Activated naive CD4-positive, alpha-beta T cell treated with Interleukin-2 at 50 U/mL for 16 hours (primary cell): ENCODE measurements at regions not wholly inside any gene's neighbourhood (a gene's known extent, or its start where the extent isn't known, plus 50 kb on each side); places are given as distances from the start of the nearest gene placed in this dataset.

Source experiments
- DNase-seq: peaks from one replicate; pipeline ENCODE4 v3.0.0-alpha.2; 2020

- no peak for DNase-seq
Observed at GRCh38 chr1:240000634-240001033, 91.0 kb upstream of the FMN2 start.

- DNase-seq: no peak
Observed at GRCh38 chr1:240001177-240001740, 90.4 kb upstream of the FMN2 start.

GRCh38 chr1:240004086-240004749 lies 87.5 kb upstream of the FMN2 start:
- DNase-seq: peak; percentile 8

DNA sequence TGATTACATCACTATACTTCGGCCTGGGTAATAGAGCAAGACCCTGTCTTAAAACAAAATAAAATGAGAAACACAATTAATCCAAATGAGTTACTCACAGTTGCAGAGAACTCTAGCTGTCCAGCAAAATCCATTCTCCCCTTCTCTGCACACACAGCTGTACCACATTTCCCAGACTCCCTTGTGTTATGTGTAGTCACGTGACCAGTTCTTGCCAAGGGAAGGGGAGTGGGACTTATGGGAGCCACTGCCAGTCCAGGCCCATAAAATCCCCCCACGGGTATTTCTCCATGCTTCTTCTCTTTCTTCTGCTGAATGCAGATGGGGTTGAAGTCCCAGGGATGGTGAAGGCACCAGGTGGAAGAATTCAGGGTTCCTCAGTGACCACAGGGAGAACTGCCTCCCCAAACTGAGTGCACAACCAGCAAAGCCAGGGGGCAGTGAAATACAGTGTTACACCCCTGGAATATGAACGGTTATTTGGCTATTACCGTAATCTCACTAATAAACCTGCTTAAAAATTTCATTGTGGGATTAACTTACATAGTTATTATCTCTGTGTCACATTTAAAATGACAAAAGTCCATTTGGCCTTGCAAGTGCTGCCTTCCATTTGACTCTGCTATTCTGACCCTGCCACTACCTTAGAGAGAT lies 85.6 kb upstream of the FMN2 start:
- DNase-seq: no peak

- no peak for DNase-seq
Observed at GRCh38 chr1:240008298-240008697, 83.4 kb upstream of the FMN2 start.

DNA sequence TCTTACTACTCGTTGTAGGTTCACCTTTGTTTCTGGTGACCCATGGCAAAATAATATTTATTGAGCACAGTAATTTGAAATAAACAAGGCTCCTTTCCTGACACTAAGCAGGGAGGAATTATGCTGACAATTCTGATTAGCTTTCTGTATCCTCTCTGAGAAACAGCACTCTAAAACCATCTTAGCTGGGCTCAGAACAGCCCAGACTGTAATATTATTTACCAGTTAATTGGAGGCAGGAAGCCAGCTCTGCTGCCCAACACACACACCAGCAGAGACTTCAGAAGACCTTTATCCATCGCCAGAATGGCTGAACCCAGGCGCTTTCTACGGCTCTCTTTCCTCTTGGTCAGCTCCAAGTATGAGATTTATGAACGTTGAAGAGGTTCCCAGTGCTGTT lies 77.6 kb upstream of the FMN2 start:
- no peak for DNase-seq

GRCh38 chr1:240018617-240019016 lies 73.1 kb upstream of the FMN2 start:
- no peak for DNase-seq

DNA sequence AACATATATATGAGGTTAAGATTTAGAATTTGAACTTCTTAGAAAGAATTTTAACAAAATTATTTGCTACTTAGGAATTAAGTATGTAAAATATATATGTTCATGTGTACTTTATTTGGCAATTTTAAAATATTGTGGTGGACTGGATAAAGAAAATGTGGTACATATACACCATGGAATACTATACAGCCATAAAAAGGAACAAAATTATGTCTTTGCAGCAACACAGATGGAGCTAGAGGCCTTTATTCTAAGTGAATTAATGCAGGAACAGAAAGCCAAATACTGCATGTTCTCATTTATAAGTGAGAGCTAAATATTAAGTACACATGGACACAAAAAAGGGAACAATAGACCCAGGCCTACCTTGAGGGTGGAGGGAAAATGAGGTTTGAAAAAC lies 72.2 kb upstream of the FMN2 start:
- DNase-seq: no peak

GRCh38 chr1:240020871-240021270 lies 70.8 kb upstream of the FMN2 start:
- DNase-seq: no peak

DNA sequence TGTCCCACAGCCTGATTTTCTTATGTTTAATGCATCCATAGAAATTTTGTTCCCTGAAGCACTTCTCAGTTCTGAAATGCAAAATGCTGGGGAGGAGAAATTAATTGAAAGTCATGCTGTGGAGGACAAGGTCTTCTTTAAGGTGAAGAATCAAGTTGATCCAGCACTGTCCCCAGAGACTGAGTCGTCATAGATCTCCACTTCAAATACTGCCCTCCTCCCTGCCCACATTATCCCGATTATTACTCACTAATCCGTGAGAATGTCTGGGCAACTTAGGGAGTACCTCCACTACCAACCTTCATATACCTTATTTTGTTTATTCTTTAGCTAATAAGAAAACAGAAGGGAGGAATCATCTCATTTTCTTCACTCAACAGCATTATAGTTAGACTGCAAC lies 70.0 kb upstream of the FMN2 start:
- DNase-seq: no peak

DNA sequence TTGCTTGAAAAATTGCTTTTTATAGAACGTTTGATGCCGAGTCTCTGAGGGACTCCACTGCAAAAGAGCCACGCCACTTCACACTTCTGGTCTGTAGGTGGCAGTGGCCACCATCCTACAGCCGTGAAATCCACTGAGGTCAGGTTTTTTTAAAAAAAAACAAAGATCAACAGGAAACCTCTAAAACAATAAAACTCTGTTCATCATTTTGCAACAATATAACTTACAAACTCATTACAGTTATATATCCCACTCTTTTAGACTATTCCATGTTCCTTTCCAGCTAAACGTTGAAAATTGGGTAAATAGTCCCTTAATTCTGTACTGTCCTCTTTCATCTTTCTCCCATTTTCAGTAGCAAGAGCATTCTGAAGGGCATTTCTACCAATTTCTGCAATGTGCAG lies 64.6 kb upstream of the FMN2 start:
- no peak for DNase-seq

DNA sequence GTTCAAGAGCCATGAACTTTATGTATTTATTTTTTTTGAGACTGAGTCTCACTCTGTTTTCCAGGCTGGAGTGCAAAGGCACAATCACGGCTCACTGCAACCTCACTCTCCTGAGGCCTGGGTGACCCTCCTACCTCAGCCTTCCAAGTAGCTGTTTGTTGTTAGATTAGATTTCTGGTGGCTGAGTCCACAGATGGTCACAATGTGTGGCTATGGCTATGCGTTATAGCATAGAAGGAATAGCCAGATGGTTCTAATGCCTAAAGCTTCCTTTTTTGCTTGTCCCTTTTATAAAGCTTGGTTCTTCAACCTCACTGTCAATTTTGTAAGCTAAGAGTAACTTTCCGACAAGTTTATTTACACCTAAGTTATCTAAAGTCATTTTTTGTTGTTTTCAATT lies 62.3 kb upstream of the FMN2 start:
- no peak for DNase-seq

- DNase-seq: no peak
Observed at GRCh38 chr1:240030236-240030635, 61.4 kb upstream of the FMN2 start.

- no peak for DNase-seq
Observed at GRCh38 chr1:240031009-240031408, 60.7 kb upstream of the FMN2 start.

DNA sequence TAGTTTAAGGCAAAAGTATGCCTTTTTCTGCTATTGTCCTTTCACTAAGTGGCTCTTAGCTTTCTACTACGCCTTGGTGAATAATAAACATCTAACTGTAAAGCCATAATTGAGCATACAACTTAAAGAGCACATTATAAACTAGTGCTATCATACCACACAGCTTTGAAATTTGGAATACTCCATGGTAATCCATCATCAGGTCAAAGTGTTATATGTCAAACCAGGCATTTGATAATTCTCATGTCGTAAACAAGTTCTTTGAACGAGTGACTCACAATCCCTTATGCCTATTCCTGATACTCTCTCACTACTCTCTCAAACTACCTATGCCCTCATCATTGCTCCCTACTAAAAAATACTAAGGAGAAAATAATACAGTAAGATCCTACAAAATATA lies 60.3 kb upstream of the FMN2 start:
- DNase-seq: no peak

DNA sequence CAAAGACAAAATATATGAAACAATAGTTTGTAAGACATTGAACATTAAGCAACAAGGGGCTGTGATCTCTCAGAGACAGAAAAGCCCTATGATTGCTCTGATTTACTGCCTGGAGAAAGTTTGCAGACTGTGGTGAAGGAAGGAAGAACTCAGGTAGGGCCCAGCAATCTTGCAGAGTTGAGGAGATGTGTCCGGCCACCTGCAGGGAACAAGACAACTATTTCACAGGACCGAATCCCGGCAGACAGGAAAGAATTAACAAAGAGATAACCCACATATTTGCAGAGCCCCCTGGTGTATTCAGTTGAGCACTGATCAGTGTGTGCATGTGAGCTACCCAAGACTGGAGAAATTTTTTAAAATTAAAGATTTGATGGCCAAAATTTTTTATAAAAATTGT lies 58.3 kb upstream of the FMN2 start:
- DNase-seq: no peak

- DNase-seq: no peak
Observed at GRCh38 chr1:240036526-240036925, 55.2 kb upstream of the FMN2 start.
